ENCODE measurements at regions not wholly inside any gene's neighbourhood (a gene's known extent, or its start where the extent isn't known, plus 50 kb on each side); places are given as distances from the start of the nearest gene placed in this dataset.
"Not testable (repeated sequence)": the region's sequence is repeated elsewhere in the genome, so short reads cannot be mapped to it uniquely, and the experiment has no call there.

DNA sequence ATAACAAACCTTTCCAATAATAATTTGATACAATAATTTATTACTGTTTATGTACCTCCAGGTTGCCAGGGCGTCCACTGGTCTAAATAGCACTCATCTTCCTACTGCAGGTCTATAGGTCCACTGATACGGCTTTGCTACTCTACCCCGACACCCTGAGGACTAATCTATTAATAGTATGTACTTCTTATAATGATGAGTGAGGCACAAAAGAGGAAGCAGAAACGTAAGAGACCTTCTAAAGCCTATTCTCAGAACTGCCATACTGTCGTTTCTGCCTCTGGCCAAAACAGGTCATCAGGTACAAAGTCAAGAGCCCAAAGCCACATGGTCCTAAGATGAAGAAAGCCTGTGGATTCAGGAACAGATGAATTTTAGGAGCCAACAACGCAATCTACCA, 163.2 kb upstream of the GRM7 start:
- ATAC-seq, result no peak

DNA sequence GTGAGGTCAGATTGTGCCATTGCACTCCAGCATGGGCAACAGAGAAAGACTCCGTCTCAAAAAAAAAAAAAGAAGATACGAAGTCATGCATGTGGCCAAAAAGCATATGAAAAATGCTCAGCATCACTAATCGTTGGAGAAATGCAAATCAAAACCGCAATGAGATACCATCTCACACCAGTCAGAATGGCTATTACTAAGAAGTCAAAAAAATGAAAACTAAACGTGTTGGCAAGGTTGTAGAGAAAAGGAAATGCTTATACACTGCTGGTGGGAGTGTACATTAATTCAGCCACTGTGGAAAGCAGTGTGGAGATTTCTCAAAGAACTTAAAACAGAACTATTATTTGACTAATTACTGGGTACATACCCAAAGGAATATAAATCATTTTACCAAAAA, 156.1 kb upstream of the GRM7 start:
- ATAC-seq, result not testable (repeated sequence)

More for the DNA sequence above, 163.2 kb upstream of the GRM7 start:
- no peak for TF ChIP-seq ZC3H10 (CRISPR knock-in tag; IDR thresholded peaks at IDR 0.05)
- TF ChIP-seq PPARA (CRISPR knock-in tag; IDR thresholded peaks at IDR 0.05; ENCODE audit: borderline replicate concordance), result no peak
- TF ChIP-seq ZFP3 (CRISPR knock-in tag; IDR thresholded peaks at IDR 0.05), result no peak
- no peak for TF ChIP-seq OSR1 (CRISPR knock-in tag; IDR thresholded peaks at IDR 0.05)
- TF ChIP-seq, protein P1, sequence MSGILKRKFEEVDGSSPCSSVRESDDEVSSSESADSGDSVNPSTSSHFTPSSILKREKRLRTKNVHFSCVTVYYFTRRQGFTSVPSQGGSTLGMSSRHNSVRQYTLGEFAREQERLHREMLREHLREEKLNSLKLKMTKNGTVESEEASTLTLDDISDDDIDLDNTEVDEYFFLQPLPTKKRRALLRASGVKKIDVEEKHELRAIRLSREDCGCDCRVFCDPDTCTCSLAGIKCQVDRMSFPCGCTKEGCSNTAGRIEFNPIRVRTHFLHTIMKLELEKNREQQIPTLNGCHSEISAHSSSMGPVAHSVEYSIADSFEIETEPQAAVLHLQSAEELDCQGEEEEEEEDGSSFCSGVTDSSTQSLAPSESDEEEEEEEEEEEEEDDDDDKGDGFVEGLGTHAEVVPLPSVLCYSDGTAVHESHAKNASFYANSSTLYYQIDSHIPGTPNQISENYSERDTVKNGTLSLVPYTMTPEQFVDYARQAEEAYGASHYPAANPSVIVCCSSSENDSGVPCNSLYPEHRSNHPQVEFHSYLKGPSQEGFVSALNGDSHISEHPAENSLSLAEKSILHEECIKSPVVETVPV (CRISPR knock-in tag; IDR thresholded peaks at IDR 0.05), result no peak
- TF ChIP-seq ZFP30 (CRISPR knock-in tag; IDR thresholded peaks at IDR 0.05), result no peak
- TF ChIP-seq ZNF8 (CRISPR knock-in tag; IDR thresholded peaks at IDR 0.05), result no peak
- no peak for TF ChIP-seq TCF4 (CRISPR knock-in tag; IDR thresholded peaks at IDR 0.05; ENCODE audit: borderline replicate concordance)
- no peak for TF ChIP-seq ISL1 (CRISPR knock-in tag; IDR thresholded peaks at IDR 0.05)
- no peak for TF ChIP-seq ZNF70 (CRISPR knock-in tag; IDR thresholded peaks at IDR 0.05)
- TF ChIP-seq BACH2 (CRISPR knock-in tag; IDR thresholded peaks at IDR 0.05; ENCODE audit: borderline replicate concordance), result no peak
- TF ChIP-seq, protein P2, sequence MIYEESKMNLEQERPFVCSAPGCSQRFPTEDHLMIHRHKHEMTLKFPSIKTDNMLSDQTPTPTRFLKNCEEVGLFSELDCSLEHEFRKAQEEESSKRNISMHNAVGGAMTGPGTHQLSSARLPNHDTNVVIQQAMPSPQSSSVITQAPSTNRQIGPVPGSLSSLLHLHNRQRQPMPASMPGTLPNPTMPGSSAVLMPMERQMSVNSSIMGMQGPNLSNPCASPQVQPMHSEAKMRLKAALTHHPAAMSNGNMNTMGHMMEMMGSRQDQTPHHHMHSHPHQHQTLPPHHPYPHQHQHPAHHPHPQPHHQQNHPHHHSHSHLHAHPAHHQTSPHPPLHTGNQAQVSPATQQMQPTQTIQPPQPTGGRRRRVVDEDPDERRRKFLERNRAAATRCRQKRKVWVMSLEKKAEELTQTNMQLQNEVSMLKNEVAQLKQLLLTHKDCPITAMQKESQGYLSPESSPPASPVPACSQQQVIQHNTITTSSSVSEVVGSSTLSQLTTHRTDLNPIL (CRISPR knock-in tag; IDR thresholded peaks at IDR 0.05; ENCODE audit: low read depth), result no peak
- TF ChIP-seq GLIS3 (CRISPR knock-in tag; IDR thresholded peaks at IDR 0.05), result no peak
- no peak for TF ChIP-seq SNAI2 (CRISPR knock-in tag; IDR thresholded peaks at IDR 0.05)
- TF ChIP-seq, protein P3, sequence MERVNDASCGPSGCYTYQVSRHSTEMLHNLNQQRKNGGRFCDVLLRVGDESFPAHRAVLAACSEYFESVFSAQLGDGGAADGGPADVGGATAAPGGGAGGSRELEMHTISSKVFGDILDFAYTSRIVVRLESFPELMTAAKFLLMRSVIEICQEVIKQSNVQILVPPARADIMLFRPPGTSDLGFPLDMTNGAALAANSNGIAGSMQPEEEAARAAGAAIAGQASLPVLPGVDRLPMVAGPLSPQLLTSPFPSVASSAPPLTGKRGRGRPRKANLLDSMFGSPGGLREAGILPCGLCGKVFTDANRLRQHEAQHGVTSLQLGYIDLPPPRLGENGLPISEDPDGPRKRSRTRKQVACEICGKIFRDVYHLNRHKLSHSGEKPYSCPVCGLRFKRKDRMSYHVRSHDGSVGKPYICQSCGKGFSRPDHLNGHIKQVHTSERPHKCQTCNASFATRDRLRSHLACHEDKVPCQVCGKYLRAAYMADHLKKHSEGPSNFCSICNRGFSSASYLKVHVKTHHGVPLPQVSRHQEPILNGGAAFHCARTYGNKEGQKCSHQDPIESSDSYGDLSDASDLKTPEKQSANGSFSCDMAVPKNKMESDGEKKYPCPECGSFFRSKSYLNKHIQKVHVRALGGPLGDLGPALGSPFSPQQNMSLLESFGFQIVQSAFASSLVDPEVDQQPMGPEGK (CRISPR knock-in tag; IDR thresholded peaks at IDR 0.05; ENCODE audit: borderline replicate concordance), result no peak
- no peak for TF ChIP-seq TOX (CRISPR knock-in tag; IDR thresholded peaks at IDR 0.05; ENCODE audit: borderline replicate concordance)
- TF ChIP-seq CSDC2 (CRISPR knock-in tag; IDR thresholded peaks at IDR 0.05), result no peak
- TF ChIP-seq ARNTL (CRISPR knock-in tag; IDR thresholded peaks at IDR 0.05; ENCODE audit: borderline replicate concordance, low read depth), result no peak

DNA sequence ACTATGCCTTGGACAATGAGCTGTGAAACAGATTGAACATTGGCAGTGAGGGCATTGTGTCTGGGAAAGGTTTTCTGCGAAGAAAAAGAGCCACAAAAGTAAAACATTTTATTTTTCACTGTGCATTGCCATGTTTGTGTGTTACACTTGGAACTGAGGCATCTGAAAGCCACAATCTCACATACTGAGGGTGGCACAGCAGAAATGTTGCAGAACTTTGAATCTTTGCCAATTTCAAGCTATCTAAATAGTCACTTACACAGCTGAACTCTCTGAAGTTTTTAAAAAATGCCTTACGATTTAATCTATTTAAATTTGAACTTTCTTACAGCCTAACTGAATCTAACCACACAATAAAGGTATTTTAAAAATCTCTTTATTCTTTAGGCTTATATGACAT, 154.1 kb upstream of the GRM7 start:
- no peak for ATAC-seq
- TF ChIP-seq, protein P2 (CRISPR knock-in tag; IDR thresholded peaks at IDR 0.05; ENCODE audit: low read depth), result no peak
- TF ChIP-seq GLIS3 (CRISPR knock-in tag; IDR thresholded peaks at IDR 0.05), result no peak
- no peak for TF ChIP-seq SNAI2 (CRISPR knock-in tag; IDR thresholded peaks at IDR 0.05)
- no peak for TF ChIP-seq TOX (CRISPR knock-in tag; IDR thresholded peaks at IDR 0.05; ENCODE audit: borderline replicate concordance)
- TF ChIP-seq, protein P3 (CRISPR knock-in tag; IDR thresholded peaks at IDR 0.05; ENCODE audit: borderline replicate concordance), result no peak
- TF ChIP-seq ZC3H10 (CRISPR knock-in tag; IDR thresholded peaks at IDR 0.05), result no peak
- TF ChIP-seq, protein P4, sequence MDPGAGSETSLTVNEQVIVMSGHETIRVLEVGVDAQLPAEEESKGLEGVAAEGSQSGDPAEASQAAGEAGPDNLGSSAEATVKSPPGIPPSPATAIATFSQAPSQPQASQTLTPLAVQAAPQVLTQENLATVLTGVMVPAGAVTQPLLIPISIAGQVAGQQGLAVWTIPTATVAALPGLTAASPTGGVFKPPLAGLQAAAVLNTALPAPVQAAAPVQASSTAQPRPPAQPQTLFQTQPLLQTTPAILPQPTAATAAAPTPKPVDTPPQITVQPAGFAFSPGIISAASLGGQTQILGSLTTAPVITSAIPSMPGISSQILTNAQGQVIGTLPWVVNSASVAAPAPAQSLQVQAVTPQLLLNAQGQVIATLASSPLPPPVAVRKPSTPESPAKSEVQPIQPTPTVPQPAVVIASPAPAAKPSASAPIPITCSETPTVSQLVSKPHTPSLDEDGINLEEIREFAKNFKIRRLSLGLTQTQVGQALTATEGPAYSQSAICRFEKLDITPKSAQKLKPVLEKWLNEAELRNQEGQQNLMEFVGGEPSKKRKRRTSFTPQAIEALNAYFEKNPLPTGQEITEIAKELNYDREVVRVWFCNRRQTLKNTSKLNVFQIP (CRISPR knock-in tag; IDR thresholded peaks at IDR 0.05; ENCODE audit: borderline replicate concordance, low read depth), result no peak
- no peak for TF ChIP-seq BACH2 (CRISPR knock-in tag; IDR thresholded peaks at IDR 0.05; ENCODE audit: borderline replicate concordance)
